Panc1 (cell line): ENCODE measurements at regions not wholly inside any gene's neighbourhood (a gene's known extent, or its start where the extent isn't known, plus 50 kb on each side); places are given as distances from the start of the nearest gene placed in this dataset.

Source experiments
- ATAC-seq: fragments of 200-7000 bp; cut with Tn5 transposase; 2 replicates; pipeline ENCODE4 v1.9.1; 2020; ENCODE audit warnings: mild to moderate bottlenecking, moderate library complexity
- BruUV-seq: library from RNA; stranded (reverse); fragments of 400-500 nt; replicated peaks from 2 replicates; lab custom pipeline; 2021; lab: Mats Ljungman, UMichigan
- CTCF ChIA-PET: fragments of 300-600 bp; sonication (Branson Sonifier 250); formaldehyde crosslinking; loops from one replicate; lab custom pipeline; 2022; ENCODE audit warnings: antibody characterized with exemption; lab: Charles Lee
- POLR2A ChIA-PET: fragments of 300-600 bp; sonication (Branson Sonifier 250); formaldehyde crosslinking; loops from one replicate; lab custom pipeline; 2022; ENCODE audit warnings: antibody characterized with exemption; lab: Charles Lee
- DNase-seq: peaks from one replicate; pipeline ENCODE4 v3.0.0-alpha.2; 2010; ENCODE audit warnings: low read depth, low spot score
- H3K27ac ChIP-seq: 2 replicates; pipeline ENCODE4 v1.5.1; 2011; ENCODE audit warnings: mild to moderate bottlenecking, low read length, inconsistent platforms
- H3K27me3 ChIP-seq: fragments of 200-500 bp; sonication (Bioruptor generic); 2 replicates; pipeline ENCODE4 v1.6.0; 2014; ENCODE audit warnings: low read length, inconsistent platforms; ENCODE audit not compliant: control insufficient read depth, insufficient read depth
- H3K36me3 ChIP-seq: fragments of 200-500 bp; sonication (Bioruptor generic); 2 replicates; pipeline ENCODE4 v1.5.1; 2014; ENCODE audit warnings: inconsistent platforms, mild to moderate bottlenecking, low read length, moderate library complexity; ENCODE audit not compliant: control insufficient read depth, insufficient read depth
- H3K4me1 ChIP-seq: 2 replicates; pipeline ENCODE4 v1.5.1; 2011; ENCODE audit warnings: inconsistent platforms, mild to moderate bottlenecking, low read length, moderate library complexity; ENCODE audit not compliant: control insufficient read depth, insufficient read depth
- H3K4me3 ChIP-seq, 2 experiments: 2 replicates each; pipeline ENCODE4 v1.5.1; 2011 to 2012; ENCODE audit warnings: low read depth in 2 of 2, low read length in 2 of 2, mild to moderate bottlenecking in 2 of 2, inconsistent platforms in 1 of 2, moderate library complexity in 1 of 2
- H3K9me3 ChIP-seq: fragments of 200-500 bp; sonication (Bioruptor generic); 2 replicates; pipeline ENCODE4 v1.5.1; 2014; ENCODE audit warnings: low read depth, mild to moderate bottlenecking, inconsistent platforms, low read length, moderate library complexity; ENCODE audit not compliant: control insufficient read depth, insufficient read depth
- POLR2AphosphoS5 ChIP-seq: IDR thresholded peaks from 2 replicates; pipeline ENCODE4 v1.6.1; 2012; ENCODE audit warnings: mild to moderate bottlenecking, low read depth, low read length, moderate library complexity
- SIN3A ChIP-seq: IDR thresholded peaks from 2 replicates; pipeline ENCODE4 v1.6.1; 2012; ENCODE audit warnings: low read depth, mild to moderate bottlenecking, low read length, moderate library complexity, borderline replicate concordance; ENCODE audit not compliant: insufficient read depth
- TCF7L2 ChIP-seq: IDR thresholded peaks from 2 replicates; pipeline ENCODE4 v1.6.1; 2011; ENCODE audit warnings: mild to moderate bottlenecking, low read depth, low read length, inconsistent platforms
- in situ Hi-C: cut with HindIII; loops from 2 replicates; pipeline ENCODE4 v1.10.0; 2016; ENCODE audit warnings: low sequenced_read_pairs, low pct_unique_long_range_greater_than_20kb
- intact Hi-C: fragments of 100-400 bp; cut with micrococcal nuclease; formaldehyde crosslinking; loops from one replicate; pipeline ENCODE4 v1.10.0; 2022; ENCODE audit not compliant: unreplicated experiment
- TF ChIP-seq, protein P1 (sequence below): fragments of 450-650 bp; IDR thresholded peaks from 2 replicates; pipeline ENCODE4 v1.5.1; 2017; ENCODE audit warnings: mild to moderate bottlenecking
- TF ChIP-seq, protein P2 (sequence below), 2 experiments: IDR thresholded peaks; 2 replicates each; pipeline ENCODE4 v1.6.1; 2011 to 2012; ENCODE audit warnings: low read depth in 2 of 2, control low read depth in 1 of 2, low read length in 1 of 2, mild to moderate bottlenecking in 1 of 2, moderate library complexity in 1 of 2; ENCODE audit not compliant: insufficient read depth in 1 of 2

DNA sequence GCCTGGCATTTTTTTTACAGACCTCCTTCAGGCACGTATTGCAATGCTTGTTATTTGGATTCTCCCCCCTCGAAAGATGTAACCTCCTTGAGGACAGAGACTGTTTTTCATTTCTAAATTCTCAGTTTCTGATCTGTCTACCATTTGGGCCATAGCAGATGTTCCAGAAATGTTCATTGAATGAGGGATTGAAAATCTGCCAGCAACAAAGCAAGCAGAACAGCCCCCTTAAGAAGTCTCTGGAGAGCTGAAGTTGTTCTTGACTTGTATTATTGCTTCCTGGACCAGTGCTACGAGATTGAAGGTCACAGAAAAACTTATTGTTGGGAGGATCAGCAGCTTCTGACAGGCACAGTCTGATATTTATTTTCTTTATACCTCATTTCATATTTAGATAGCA lies 355.5 kb downstream of the EPHA4 start:
- ChIA-PET CTCF (no interaction called here), POLR2A (no interaction called here)
- BruUV-seq, result no TSS peak
- no peaks in the 10 kb centered on the region for H3K36me3 ChIP-seq
- no peak overlapping the region for H3K4me3 ChIP-seq
- in situ Hi-C loops (no loop called here), intact Hi-C loops (no loop called here)
- no peaks in the 10 kb centered on the region for H3K9me3 ChIP-seq
- ATAC-seq (no peak), DNase-seq (no peak)
- no peaks in the 10 kb centered on the region for H3K4me1 ChIP-seq
- no peak overlapping the region for H3K27ac ChIP-seq
- no peaks in the 10 kb centered on the region for H3K27me3 ChIP-seq
- TF ChIP-seq, protein P1, sequence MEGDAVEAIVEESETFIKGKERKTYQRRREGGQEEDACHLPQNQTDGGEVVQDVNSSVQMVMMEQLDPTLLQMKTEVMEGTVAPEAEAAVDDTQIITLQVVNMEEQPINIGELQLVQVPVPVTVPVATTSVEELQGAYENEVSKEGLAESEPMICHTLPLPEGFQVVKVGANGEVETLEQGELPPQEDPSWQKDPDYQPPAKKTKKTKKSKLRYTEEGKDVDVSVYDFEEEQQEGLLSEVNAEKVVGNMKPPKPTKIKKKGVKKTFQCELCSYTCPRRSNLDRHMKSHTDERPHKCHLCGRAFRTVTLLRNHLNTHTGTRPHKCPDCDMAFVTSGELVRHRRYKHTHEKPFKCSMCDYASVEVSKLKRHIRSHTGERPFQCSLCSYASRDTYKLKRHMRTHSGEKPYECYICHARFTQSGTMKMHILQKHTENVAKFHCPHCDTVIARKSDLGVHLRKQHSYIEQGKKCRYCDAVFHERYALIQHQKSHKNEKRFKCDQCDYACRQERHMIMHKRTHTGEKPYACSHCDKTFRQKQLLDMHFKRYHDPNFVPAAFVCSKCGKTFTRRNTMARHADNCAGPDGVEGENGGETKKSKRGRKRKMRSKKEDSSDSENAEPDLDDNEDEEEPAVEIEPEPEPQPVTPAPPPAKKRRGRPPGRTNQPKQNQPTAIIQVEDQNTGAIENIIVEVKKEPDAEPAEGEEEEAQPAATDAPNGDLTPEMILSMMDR, result no peak
- TF ChIP-seq, protein P2, sequence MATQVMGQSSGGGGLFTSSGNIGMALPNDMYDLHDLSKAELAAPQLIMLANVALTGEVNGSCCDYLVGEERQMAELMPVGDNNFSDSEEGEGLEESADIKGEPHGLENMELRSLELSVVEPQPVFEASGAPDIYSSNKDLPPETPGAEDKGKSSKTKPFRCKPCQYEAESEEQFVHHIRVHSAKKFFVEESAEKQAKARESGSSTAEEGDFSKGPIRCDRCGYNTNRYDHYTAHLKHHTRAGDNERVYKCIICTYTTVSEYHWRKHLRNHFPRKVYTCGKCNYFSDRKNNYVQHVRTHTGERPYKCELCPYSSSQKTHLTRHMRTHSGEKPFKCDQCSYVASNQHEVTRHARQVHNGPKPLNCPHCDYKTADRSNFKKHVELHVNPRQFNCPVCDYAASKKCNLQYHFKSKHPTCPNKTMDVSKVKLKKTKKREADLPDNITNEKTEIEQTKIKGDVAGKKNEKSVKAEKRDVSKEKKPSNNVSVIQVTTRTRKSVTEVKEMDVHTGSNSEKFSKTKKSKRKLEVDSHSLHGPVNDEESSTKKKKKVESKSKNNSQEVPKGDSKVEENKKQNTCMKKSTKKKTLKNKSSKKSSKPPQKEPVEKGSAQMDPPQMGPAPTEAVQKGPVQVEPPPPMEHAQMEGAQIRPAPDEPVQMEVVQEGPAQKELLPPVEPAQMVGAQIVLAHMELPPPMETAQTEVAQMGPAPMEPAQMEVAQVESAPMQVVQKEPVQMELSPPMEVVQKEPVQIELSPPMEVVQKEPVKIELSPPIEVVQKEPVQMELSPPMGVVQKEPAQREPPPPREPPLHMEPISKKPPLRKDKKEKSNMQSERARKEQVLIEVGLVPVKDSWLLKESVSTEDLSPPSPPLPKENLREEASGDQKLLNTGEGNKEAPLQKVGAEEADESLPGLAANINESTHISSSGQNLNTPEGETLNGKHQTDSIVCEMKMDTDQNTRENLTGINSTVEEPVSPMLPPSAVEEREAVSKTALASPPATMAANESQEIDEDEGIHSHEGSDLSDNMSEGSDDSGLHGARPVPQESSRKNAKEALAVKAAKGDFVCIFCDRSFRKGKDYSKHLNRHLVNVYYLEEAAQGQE (IDR thresholded peaks at IDR 0.05; ENCODE audit: insufficient read depth in 1 of 2, low read depth in 2 of 2, low read length in 1 of 2), result no peak

DNA sequence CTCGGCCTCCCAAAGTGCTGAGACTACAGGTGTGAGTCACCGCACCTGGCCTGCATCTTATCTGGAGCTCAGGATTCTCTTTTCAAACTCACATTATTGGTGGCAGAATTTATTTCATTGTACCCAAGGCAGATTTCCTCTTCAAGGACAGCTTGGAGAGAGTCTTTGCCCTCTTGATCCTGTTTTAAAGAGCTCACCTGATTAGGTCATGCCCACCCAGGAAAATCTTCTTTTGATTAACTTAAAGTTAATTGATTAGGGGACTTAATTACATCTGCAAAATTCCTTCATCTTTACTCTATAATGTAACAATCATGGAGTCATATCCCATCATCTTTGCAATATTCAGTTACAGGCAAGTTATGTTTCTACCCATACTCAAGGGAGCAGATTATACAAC lies 346.4 kb downstream of the EPHA4 start:
- ChIA-PET POLR2A (no interaction called here), CTCF (no interaction called here)
- in situ Hi-C loops (no loop called here), intact Hi-C loops (no loop called here)
- ATAC-seq (no peak), DNase-seq (no peak)
- TF ChIP-seq POLR2AphosphoS5 (no peak), SIN3A (no peak), TCF7L2 (no peak)
- TF ChIP-seq, protein P2 (IDR thresholded peaks at IDR 0.05; ENCODE audit: insufficient read depth in 1 of 2, low read depth in 2 of 2, low read length in 1 of 2), result no peak
- TF ChIP-seq, protein P1, result no peak
- Histone ChIP-seq H3K27ac (no peak overlapping the region), H3K36me3 (no peaks in the 10 kb centered on the region), H3K27me3 (no peaks in the 10 kb centered on the region), H3K9me3 (no peaks in the 10 kb centered on the region), H3K4me3 (no peak overlapping the region), H3K4me1 (no peaks in the 10 kb centered on the region)
- no TSS peak for BruUV-seq
